HG03025 (cell line): ENCODE measurements at regions not wholly inside any gene's neighbourhood (a gene's known extent, or its start where the extent isn't known, plus 50 kb on each side); places are given as distances from the start of the nearest gene placed in this dataset.

Source experiments
- ATAC-seq: cut with Tn5 transposase; IDR thresholded peaks from one replicate; pipeline ENCODE4 v1.9.1; 2021; ENCODE audit warnings: mild to moderate bottlenecking, moderate library complexity; ENCODE audit not compliant: unreplicated experiment, low FRiP score

- no peak for ATAC-seq
Measured at GRCh38 chr15:26477044-26477443, 295.8 kb downstream of the GABRB3 start.

DNA sequence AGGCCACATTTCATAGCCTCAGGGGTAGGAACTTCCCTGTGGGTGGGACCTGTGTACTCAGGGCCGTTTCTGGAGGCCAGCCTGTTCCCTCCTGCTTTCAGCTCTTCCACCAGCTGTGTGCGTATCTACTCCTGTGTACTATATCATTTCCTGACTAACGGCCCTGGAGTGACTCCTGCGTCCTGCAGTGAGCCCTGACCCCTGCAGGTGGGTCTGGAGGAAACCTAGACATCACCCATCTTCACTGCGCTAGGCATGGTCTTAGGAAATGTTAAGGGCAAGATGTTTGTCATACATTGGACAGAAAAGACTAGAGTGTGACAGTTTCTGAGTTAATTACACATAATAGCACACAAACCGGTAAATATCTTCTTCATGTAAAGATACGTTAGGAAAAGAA, 297.3 kb downstream of the GABRB3 start:
- ATAC-seq, result no peak

GRCh38 chr15:26472661-26473060, 300.2 kb downstream of the GABRB3 start:
- no peak for ATAC-seq

DNA sequence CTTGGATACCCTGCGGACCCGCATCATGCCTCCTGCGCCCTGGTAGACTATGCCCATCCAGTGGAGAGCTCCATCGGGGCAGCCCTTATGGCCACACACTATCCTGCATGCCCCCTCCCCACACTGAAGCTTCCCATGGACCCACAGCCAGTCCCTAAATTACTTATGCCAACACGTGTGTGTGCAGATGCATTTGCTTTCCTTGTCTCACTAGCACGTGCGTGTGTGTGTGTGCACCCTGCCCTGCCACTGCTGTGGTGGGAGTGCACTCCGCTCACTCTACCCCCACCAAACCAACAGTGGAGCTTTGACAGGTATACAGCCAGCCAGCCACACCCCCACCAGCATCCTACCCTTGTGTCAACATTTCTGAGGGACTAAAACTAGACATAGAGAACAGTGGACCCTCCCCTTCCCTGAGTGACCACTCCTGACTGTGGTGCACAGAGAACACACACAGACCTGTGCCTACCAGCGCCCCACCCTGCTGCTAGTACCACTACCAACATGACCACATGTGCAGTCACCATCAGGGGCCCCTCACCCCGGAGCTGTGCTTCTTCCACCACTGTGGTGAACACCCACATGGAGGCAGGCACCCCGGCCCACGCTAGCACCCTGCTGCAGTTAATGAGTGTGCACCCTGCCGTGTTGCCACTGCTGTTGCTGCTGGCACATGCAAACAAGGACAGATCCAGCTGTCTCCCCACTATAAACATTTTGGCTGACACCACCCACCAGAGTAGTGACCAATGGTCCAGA, 310.8 kb downstream of the GABRB3 start:
- ATAC-seq, result no peak

DNA sequence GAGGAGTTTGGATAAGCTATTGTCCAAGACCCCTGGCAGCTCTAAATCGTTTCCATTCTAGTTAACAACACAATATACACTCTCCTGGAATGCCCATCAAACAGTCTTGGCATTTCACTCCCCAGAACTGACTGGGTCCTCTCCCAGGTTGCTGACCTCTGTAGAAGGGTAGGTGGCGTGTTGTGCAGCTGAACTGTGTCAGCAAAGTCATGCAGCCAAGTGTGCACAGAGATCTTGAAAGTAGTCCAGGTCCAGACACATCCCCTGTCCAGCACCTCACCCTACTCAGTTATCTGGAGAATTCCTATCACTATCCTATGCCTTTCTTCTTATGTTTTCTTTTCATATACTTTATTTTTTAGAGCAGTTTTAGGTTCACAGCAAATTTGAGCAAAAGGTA, 312.7 kb downstream of the GABRB3 start:
- no peak for ATAC-seq

DNA sequence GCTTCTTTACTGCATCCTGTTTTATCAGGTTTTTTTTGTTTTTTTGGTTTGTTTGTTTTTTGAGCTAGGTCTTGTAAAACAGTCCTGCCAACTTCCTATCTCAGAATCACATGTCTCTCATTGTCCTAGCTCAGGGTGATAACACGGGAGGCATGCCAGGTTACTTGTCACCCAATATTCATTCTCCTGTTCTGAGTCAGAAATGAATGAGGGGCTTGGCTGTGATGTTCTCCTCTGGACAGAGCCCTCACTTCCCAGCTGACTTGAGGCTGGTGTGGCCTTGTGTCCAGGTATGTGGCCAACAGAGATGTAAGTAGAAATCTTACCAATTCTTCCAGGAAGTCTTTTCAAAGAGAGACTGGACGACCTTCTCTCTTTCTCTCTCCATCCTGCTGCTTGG, 317.0 kb downstream of the GABRB3 start:
- ATAC-seq, result no peak

GRCh38 chr15:26453914-26454313, 319.0 kb downstream of the GABRB3 start:
- ATAC-seq, result no peak

DNA sequence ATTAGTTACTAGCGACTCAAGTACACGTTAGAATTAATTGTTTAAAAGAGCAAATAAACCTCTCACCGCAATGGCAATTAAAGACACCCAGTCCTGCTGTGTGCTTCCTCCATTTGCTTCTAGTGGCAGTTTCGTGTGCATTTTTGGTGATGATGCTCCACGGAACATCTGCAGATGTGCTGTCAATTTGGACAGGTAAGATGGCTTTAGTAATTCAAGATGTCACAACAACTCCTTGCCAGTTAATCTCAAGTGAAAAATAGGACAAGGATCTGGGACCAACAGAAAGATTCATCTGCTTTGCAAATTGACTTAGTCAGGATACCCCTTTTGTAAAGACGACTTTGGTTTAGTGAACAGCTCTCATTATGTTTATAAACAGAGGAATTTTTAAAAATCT, 320.9 kb downstream of the GABRB3 start:
- ATAC-seq, result no peak

- no peak for ATAC-seq
Measured at GRCh38 chr15:26449291-26449690, 323.6 kb downstream of the GABRB3 start.

DNA sequence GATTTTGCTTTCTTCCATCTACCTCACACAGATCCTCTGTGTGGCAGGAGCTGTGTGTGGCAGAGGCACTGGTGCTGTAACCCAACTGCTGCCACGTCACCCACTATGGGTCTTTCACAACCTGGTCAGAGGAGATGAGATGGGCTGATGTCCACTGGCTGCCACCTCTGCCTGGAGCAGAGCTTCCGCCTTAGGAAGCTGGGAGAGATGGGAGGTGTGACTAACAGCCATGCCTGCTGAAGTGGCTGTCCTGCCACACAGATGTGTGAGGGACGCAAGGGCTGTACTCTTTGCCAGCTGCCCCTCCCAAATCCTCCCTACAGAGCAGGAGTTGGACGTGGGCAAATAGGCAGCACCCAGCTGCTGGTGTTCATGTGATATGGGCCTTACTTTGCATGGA, 329.5 kb downstream of the GABRB3 start:
- no peak for ATAC-seq

GRCh38 chr15:26442680-26443079, 330.2 kb downstream of the GABRB3 start:
- ATAC-seq, result no peak

DNA sequence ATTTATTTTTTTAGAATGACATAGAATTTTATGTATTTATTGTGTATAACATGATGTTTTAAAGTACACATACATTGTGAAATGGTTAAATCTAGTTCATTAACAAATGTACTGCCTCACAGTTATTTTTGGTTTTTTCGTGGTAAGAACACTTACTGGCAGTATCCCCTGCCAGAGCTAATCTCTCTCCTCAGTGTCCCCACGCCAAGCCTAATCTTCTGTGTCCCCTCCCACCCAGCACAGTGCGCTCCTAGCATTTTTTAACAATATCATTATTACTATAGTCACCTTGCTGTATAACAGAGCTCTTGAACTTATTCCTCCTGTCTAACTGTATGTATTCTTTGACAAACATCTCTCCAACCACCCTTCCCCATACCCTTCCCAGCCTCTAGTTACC, 333.2 kb downstream of the GABRB3 start:
- no peak for ATAC-seq

DNA sequence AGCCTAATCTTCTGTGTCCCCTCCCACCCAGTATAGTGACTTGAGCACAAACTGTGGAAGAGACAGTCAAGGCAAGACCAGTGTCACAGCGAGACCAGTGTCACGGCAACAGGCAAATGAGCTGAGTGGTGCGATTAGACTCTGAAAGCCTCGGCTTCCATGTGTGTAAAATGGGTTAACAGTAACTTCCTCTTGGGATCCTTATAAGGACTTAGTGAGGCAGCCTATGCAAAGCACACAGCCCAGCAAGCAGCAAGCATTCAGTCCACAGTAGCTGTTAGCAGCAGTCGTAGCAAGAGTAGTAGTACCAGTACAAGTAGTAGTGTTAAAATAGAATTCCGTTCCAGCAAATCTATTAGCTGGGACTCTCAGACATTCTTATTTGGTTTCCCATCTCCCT, 334.1 kb downstream of the GABRB3 start:
- no peak for ATAC-seq

- ATAC-seq, result no peak
Measured at GRCh38 chr15:26438316-26438715, 334.6 kb downstream of the GABRB3 start.

DNA sequence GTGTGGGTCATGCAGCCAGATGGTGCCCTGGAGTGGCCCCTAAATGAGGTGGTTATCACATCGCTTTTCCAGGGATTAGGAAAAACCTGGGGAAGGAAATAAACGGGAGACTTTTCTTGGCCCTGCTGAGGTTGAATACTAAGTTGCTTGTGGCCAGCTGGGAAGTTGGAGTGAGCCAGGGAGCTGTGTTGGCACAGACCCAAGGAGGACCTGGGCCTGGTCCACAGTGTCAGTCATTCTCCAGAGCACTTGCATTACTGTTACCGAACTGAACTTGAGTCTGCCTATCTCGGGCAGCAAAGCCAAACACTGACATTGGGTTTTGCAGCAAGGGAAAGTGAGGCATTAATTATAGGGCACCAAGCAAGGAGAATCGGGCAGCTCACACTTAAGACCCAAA, 339.0 kb downstream of the GABRB3 start:
- no peak for ATAC-seq

GRCh38 chr15:26433060-26433459, 339.8 kb downstream of the GABRB3 start:
- no peak for ATAC-seq

DNA sequence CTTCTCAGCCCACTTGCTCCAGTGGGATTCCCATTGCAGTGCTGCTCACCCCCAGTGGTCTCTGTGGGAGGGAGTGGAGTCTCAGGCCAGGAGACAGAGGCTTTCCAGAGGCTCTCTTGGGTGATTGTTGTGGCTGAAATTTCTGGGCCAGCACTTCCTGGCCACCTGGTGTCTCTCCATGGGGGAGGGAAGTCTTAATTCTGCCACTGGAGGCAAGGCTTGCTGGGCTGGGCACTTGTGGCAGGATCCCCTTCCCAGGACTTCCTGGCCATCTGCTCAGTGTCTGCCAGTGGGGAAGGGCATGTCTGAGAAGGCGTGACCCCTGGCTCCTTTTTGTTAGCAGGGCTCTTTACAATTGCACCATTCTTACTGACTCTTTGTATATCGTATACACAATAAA, 351.8 kb downstream of the GABRB3 start:
- no peak for ATAC-seq

GRCh38 chr15:26395624-26396023, 377.2 kb downstream of the GABRB3 start:
- ATAC-seq, result no peak

DNA sequence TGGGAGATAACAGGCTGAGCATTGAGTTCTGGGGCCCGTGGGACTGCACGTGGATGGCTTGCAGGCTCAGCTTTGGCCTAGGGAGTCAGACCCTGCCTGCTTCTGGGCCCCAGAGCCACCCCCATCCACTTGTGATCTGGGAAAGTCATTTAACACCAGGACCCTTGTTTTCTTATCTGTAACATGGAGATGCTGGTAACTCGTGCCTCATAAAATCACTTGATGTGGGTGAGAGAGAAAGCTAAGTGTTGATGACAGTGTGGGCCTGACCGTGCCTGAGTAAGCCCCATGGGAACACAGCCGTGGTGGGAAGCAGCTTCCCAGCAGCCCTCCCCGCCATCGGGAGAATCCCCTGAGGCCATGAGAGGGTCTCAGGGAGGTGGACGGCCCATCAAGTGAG, 378.1 kb downstream of the GABRB3 start:
- ATAC-seq, result no peak

DNA sequence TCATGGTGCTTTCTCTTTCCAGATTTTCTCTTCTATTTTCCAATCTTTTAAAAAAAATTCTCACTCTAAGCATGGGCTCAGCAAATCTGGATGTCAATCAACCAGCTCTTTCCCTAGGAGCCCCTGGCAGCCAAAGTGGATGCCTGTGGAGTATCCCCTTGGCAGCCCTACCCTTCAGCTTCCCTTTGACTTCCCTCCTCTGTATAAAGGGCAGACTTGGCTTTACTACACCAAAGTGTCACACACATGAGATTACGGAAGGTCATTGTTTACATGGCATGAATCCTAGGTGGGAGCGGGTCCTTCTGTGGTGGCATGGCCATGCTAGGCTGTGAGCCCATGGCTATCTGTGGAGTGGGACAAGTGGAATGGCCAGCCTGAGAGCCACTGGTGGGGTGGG, 379.9 kb downstream of the GABRB3 start:
- no peak for ATAC-seq

DNA sequence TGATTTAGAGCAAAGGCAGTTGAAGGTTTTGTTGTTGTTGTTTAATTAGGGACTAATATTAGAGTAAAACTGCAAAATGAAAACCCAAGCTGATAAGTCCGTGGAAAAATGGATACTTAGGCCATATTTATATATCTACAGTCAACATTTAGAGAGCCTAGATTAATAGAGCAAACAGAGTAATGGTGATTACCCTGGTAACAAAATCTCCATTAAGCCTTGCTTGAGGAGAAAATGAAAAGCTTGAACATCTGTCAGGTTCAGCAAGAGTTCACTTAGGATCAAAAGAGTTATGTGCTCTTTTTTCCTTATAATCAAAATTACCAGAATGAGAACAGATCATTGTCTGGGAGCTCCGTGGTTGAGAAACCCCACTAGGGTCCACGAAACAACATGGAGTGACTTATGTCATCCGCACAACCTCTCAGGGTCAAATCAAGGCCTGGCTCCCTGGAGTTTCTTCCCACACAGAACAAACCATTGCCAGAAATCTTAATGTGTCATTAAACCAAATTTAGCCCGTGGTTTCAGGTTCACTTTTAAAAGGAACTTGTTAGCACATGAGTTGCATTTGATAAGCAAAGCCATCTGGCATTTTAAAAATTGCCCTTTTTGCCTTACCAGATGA, 381.2 kb downstream of the GABRB3 start:
- ATAC-seq, result no peak

- ATAC-seq, result no peak
Measured at GRCh38 chr15:26382444-26383072, 390.3 kb downstream of the GABRB3 start.
